CD14-positive monocyte (primary cell): ENCODE measurements at regions not wholly inside any gene's neighbourhood (a gene's known extent, or its start where the extent isn't known, plus 50 kb on each side); places are given as distances from the start of the nearest gene placed in this dataset.

Source experiments
- DNase-seq, 3 donors: peaks; one replicate each; pipeline ENCODE4 v3.0.0-alpha.2; 2011 to 2022
- H2AFZ ChIP-seq: 2 replicates; pipeline ENCODE4 v1.6.0; 2012; ENCODE audit warnings: mild to moderate bottlenecking, low read depth, low read length, inconsistent platforms; ENCODE audit not compliant: insufficient read depth, poor library complexity, severe bottlenecking
- H3K27ac ChIP-seq, 2 donors: 1 replicate in 1 of 2; 2 replicates in 1 of 2; pipeline ENCODE4 v1.5.1; 2012 to 2013; ENCODE audit warnings: low read length in 2 of 2, control low read depth in 1 of 2, inconsistent platforms in 1 of 2, low read depth in 1 of 2, mild to moderate bottlenecking in 1 of 2
- H3K27me3 ChIP-seq, 2 donors: one replicate each; pipeline versions ENCODE4 v1.6.0 to v1.6.1; 2011 to 2013; ENCODE audit warnings: low read length in 2 of 2; ENCODE audit not compliant: control insufficient read depth in 2 of 2, insufficient read depth in 2 of 2
- H3K36me3 ChIP-seq, 2 donors: replicated peaks in 1 of 2; 1 replicate in 1 of 2; 2 replicates in 1 of 2; pipeline versions ENCODE4 v1.5.1 to v1.6.1; 2012 to 2013; ENCODE audit warnings: low read length in 2 of 2, control low read depth in 1 of 2, inconsistent platforms in 1 of 2, mild to moderate bottlenecking in 1 of 2; ENCODE audit not compliant: insufficient read depth in 2 of 2, control insufficient read depth in 1 of 2
- H3K4me1 ChIP-seq, 2 donors: 1 replicate in 1 of 2; 2 replicates in 1 of 2; pipeline versions ENCODE4 v1.5.1 to v1.6.1; 2012 to 2013; ENCODE audit warnings: low read length in 2 of 2, control low read depth in 1 of 2, inconsistent platforms in 1 of 2, mild to moderate bottlenecking in 1 of 2, moderate library complexity in 1 of 2; ENCODE audit not compliant: insufficient read depth in 2 of 2, control insufficient read depth in 1 of 2
- H3K4me2 ChIP-seq: replicated peaks from 2 replicates; pipeline ENCODE3; 2012; ENCODE audit warnings: low read length, moderate library complexity, mild to moderate bottlenecking; ENCODE audit not compliant: poor library complexity, severe bottlenecking; ENCODE audit errors: extremely low read depth
- H3K4me3 ChIP-seq, 3 experiments: fragments of 200-600 bp in 1 of 3; sonication (generic) in 1 of 3; replicated peaks in 1 of 3; 1 replicate in 2 of 3; 2 replicates in 1 of 3; pipeline ENCODE4 v1.5.1; 2011 to 2013; ENCODE audit warnings: low read length in 3 of 3, mild to moderate bottlenecking in 3 of 3, control low read depth in 2 of 3, low read depth in 2 of 3, inconsistent platforms in 1 of 3, moderate library complexity in 1 of 3
- H3K79me2 ChIP-seq: 2 replicates; pipeline ENCODE4 v1.6.0; 2012; ENCODE audit warnings: mild to moderate bottlenecking, control low read depth, inconsistent platforms, low read length, moderate library complexity; ENCODE audit not compliant: insufficient read depth
- H3K9ac ChIP-seq: 2 replicates; pipeline ENCODE4 v1.6.0; 2017; ENCODE audit warnings: low read length, mild to moderate bottlenecking; ENCODE audit not compliant: insufficient read depth, poor library complexity, severe bottlenecking
- H3K9me3 ChIP-seq, 2 donors: replicated peaks in 1 of 2; 1 replicate in 1 of 2; 2 replicates in 1 of 2; pipeline versions ENCODE4 v1.5.1 to v1.6.1; 2012 to 2013; ENCODE audit warnings: low read length in 2 of 2, control low read depth in 1 of 2; ENCODE audit not compliant: control insufficient read depth in 1 of 2, insufficient read depth in 1 of 2
- H4K20me1 ChIP-seq: 2 replicates; pipeline ENCODE4 v1.6.0; 2012; ENCODE audit warnings: mild to moderate bottlenecking, low read length, control low read depth, moderate library complexity; ENCODE audit not compliant: insufficient read depth
- H3K27ac Mint-ChIP-seq, 7 donors: one replicate each; pipeline ENCODE4 v1.8.0; 2020; ENCODE audit warnings: mild to moderate bottlenecking in 7 of 7, mixed read lengths in 7 of 7, moderate library complexity in 6 of 7, inconsistent platforms in 2 of 7
- H3K27me3 Mint-ChIP-seq, 3 donors: one replicate each; pipeline ENCODE4 v1.8.0; 2021 to 2022; ENCODE audit warnings: low read depth in 3 of 3, mild to moderate bottlenecking in 3 of 3, mixed read lengths in 3 of 3, moderate library complexity in 3 of 3, inconsistent platforms in 1 of 3
- H3K36me3 Mint-ChIP-seq, 2 donors: one replicate each; pipeline ENCODE4 v1.8.0; 2020; ENCODE audit warnings: mixed read lengths in 2 of 2, inconsistent platforms in 1 of 2, mild to moderate bottlenecking in 1 of 2
- H3K4me1 Mint-ChIP-seq: one replicate; pipeline ENCODE4 v1.8.0; 2020; ENCODE audit warnings: mild to moderate bottlenecking, mixed read lengths
- H3K4me3 Mint-ChIP-seq, 2 donors: one replicate each; pipeline ENCODE4 v1.8.0; 2020; ENCODE audit warnings: mild to moderate bottlenecking in 2 of 2, mixed read lengths in 2 of 2, moderate library complexity in 1 of 2
- H3K9me3 Mint-ChIP-seq, 7 donors: one replicate each; pipeline ENCODE4 v1.8.0; 2020 to 2022; ENCODE audit warnings: mixed read lengths in 7 of 7, mild to moderate bottlenecking in 6 of 7, moderate library complexity in 6 of 7, inconsistent platforms in 2 of 7
- WGBS: methylation state at CpG from one replicate; pipeline ENCODE4 v1.1.5; 2013; ENCODE audit warnings: missing lambda C conversion rate; ENCODE audit not compliant: insufficient coverage; 5-methylcytosine and 5-hydroxymethylcytosine counted together
- intact Hi-C, 2 donors: fragments of 100-400 bp; cut with micrococcal nuclease; formaldehyde crosslinking; loops; one replicate each; pipeline versions ENCODE4 v1.15.0 to v1.15.1; 2023
- TF ChIP-seq, protein P1 (sequence below): fragments of 200-600 bp; IDR thresholded peaks from one replicate; pipeline ENCODE4 v1.8.0; 2022; ENCODE audit warnings: antibody characterized with exemption, mild to moderate bottlenecking

DNA sequence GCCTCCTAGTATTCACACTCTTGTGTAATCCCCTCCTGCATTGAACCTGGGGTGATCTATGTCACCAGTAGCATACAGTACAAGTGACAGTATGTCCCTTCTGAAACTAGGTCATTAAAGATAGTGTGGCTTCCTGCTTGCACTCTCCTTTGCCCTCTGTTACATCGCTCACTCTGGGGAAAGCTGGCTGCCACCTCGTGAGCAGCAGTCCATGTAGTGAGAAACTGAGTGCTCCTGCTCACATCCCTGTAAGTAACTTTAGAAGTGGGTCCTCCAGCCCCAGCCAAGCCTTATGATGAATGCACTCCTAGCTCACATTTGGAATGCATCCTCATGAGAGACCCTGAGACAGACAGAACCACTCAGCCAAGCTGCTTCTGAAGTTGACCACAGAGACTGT, 89.8 kb upstream of the TNIP3 start:
- DNase-seq = no peak
- peaks cover 29% of the 10 kb centered on the region for H3K4me1 Mint-ChIP-seq
- intact Hi-C loops = loop anchor here (10.0 kb wide), 2 partner anchors 59 to 79 kb away; no protein-coding TSS in a partner anchor
- Histone ChIP-seq H2AFZ (no peak overlapping the region), H3K9me3 (no peaks in the 10 kb centered on the region), H3K4me3 (no peak overlapping the region), H3K4me2 (no peak overlapping the region), H3K27ac (no peak overlapping the region), H3K36me3 (no peaks in the 10 kb centered on the region), H4K20me1 (no peaks in the 10 kb centered on the region), H3K79me2 (no peaks in the 10 kb centered on the region), H3K9ac (no peak overlapping the region), H3K27me3 (no peaks in the 10 kb centered on the region), H3K4me1 (peaks cover 24 to 31% of the 10 kb centered on the region in 2 donors)
- peak overlapping the region in 1 of 7 donors; percentile 68 for H3K27ac Mint-ChIP-seq
- H3K4me3 Mint-ChIP-seq = no peak overlapping the region
- H3K36me3 Mint-ChIP-seq = no peaks in the 10 kb centered on the region
- TF ChIP-seq, protein P1, sequence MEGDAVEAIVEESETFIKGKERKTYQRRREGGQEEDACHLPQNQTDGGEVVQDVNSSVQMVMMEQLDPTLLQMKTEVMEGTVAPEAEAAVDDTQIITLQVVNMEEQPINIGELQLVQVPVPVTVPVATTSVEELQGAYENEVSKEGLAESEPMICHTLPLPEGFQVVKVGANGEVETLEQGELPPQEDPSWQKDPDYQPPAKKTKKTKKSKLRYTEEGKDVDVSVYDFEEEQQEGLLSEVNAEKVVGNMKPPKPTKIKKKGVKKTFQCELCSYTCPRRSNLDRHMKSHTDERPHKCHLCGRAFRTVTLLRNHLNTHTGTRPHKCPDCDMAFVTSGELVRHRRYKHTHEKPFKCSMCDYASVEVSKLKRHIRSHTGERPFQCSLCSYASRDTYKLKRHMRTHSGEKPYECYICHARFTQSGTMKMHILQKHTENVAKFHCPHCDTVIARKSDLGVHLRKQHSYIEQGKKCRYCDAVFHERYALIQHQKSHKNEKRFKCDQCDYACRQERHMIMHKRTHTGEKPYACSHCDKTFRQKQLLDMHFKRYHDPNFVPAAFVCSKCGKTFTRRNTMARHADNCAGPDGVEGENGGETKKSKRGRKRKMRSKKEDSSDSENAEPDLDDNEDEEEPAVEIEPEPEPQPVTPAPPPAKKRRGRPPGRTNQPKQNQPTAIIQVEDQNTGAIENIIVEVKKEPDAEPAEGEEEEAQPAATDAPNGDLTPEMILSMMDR = no peak
- H3K9me3 Mint-ChIP-seq = no peaks in the 10 kb centered on the region
- 100% methylated on average over 2 of the region's 2 CpGs for WGBS
- H3K27me3 Mint-ChIP-seq = peaks cover 0 to 2% (median 0%) of the 10 kb centered on the region in 3 donors

DNA sequence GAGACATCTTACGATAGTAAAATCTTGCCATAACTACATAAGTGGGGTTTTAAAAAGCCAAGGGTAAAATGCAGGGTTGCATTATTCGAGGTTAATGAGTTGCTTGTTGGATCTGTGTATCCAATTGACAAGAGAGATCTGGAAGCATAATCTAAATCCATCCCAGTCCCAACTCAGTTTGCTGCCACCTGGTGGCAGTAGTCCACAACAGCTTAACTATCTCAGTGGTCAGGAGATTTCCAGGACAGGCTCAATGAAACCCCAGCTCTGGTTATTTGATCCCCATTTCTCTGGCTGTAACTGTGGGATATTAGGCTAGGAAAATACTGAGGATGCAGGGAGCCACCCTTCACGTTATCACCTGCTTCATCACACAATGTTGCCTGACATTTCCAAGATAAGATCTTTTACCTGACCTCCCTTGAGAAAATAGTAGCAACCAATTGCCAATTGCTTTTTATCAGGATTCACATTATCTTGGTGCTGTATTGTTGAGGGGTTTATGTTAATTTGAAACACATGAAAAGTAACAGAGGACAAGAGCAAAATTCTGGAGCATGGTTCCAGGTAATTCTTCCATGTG, 88.2 kb upstream of the TNIP3 start:
- Histone ChIP-seq H3K9me3 (no peaks in the 10 kb centered on the region), H4K20me1 (no peaks in the 10 kb centered on the region), H3K79me2 (no peaks in the 10 kb centered on the region), H3K27me3 (no peaks in the 10 kb centered on the region), H3K27ac (no peak overlapping the region), H3K4me2 (no peak overlapping the region), H3K4me3 (no peak overlapping the region), H3K36me3 (no peaks in the 10 kb centered on the region), H2AFZ (no peak overlapping the region), H3K4me1 (peaks cover 23 to 25% of the 10 kb centered on the region in 2 donors), H3K9ac (no peak overlapping the region)
- peak; percentile 44 to 60 (median 60) for DNase-seq
- Mint-ChIP-seq H3K27ac (no peak overlapping the region), H3K4me1 (peaks cover 21% of the 10 kb centered on the region), H3K4me3 (no peak overlapping the region), H3K36me3 (no peaks in the 10 kb centered on the region), H3K27me3 (peaks cover 0 to 2% (median 0%) of the 10 kb centered on the region in 3 donors), H3K9me3 (no peaks in the 10 kb centered on the region)
- intact Hi-C loops = loop anchor here (10.0 kb wide), 2 partner anchors 58 to 78 kb away; no protein-coding TSS in a partner anchor
- no CpG with 5 or more reads among the region's 3 CpGs for WGBS
- TF ChIP-seq, protein P1 = peak; percentile 81
